ENCODE measurements at regions not wholly inside any gene's neighbourhood (a gene's known extent, or its start where the extent isn't known, plus 50 kb on each side); places are given as distances from the start of the nearest gene placed in this dataset.

GRCh38 chr5:87653242-87653641, 240.5 kb upstream of the CCNH start:
- no peaks in the 10 kb centered on the region for H3K9me3 ChIP-seq
- H3K4me1 ChIP-seq = no peaks in the 10 kb centered on the region
- DNase-seq = no peak
- 82 to 93% methylated on average over 2 of the region's 2 CpGs for WGBS, 2 donors (ENCODE audit: low coverage in 1 of 2)
- in situ Hi-C loops (cut with MboI; ENCODE audit: low pct_ligation_motif_present in 1 of 4, low pct_unique_long_range_greater_than_20kb in 1 of 4, low sequenced_read_pairs in 3 of 4) = no loop called here
- TF ChIP-seq EP300 (IDR thresholded peaks at IDR 0.05; ENCODE audit: low read depth) (no peak), POLR2AphosphoS5 (IDR thresholded peaks at IDR 0.05) (no peak), POLR2A (IDR thresholded peaks at IDR 0.05) (no peak), CTCF (IDR thresholded peaks at IDR 0.05) (no peak)
- no peak overlapping the region for H3K27ac ChIP-seq
- H3K36me3 ChIP-seq = no peaks in the 10 kb centered on the region
- no peak overlapping the region for H3K4me3 ChIP-seq
- no peaks in the 10 kb centered on the region for H3K27me3 ChIP-seq
- intact Hi-C loops (cut with DNase I; ENCODE audit: low total_unique reads) = no loop called here

GRCh38 chr5:87650284-87650683, 237.6 kb upstream of the CCNH start:
- H3K4me3 ChIP-seq = no peak overlapping the region
- DNase-seq = no peak
- TF ChIP-seq CTCF (IDR thresholded peaks at IDR 0.05) (no peak), EP300 (IDR thresholded peaks at IDR 0.05; ENCODE audit: low read depth) (no peak), POLR2A (IDR thresholded peaks at IDR 0.05) (no peak), POLR2AphosphoS5 (IDR thresholded peaks at IDR 0.05) (no peak)
- intact Hi-C loops (cut with DNase I; ENCODE audit: low total_unique reads) = no loop called here
- WGBS, 2 donors (ENCODE audit: low coverage in 1 of 2) = 33 to 48% methylated on average over 2 of the region's 2 CpGs
- H3K36me3 ChIP-seq = no peaks in the 10 kb centered on the region
- no peaks in the 10 kb centered on the region for H3K9me3 ChIP-seq
- H3K27me3 ChIP-seq = no peaks in the 10 kb centered on the region
- in situ Hi-C loops (cut with MboI; ENCODE audit: low pct_ligation_motif_present in 1 of 4, low pct_unique_long_range_greater_than_20kb in 1 of 4, low sequenced_read_pairs in 3 of 4) = no loop called here
- no peak overlapping the region for H3K27ac ChIP-seq
- H3K4me1 ChIP-seq = no peaks in the 10 kb centered on the region

GRCh38 chr5:87649455-87649854, 236.7 kb upstream of the CCNH start:
- TF ChIP-seq POLR2AphosphoS5 (IDR thresholded peaks at IDR 0.05) (no peak), POLR2A (IDR thresholded peaks at IDR 0.05) (no peak), EP300 (IDR thresholded peaks at IDR 0.05; ENCODE audit: low read depth) (no peak), CTCF (IDR thresholded peaks at IDR 0.05) (no peak)
- Histone ChIP-seq H3K36me3 (no peaks in the 10 kb centered on the region), H3K4me3 (no peak overlapping the region), H3K9me3 (no peaks in the 10 kb centered on the region), H3K27ac (no peak overlapping the region), H3K4me1 (no peaks in the 10 kb centered on the region), H3K27me3 (no peaks in the 10 kb centered on the region)
- WGBS, 2 donors (ENCODE audit: low coverage in 1 of 2) = 81 to 83% methylated on average over 4 of the region's 4 CpGs
- no peak for DNase-seq
- intact Hi-C loops (cut with DNase I; ENCODE audit: low total_unique reads) (no loop called here), in situ Hi-C loops (cut with MboI; ENCODE audit: low pct_ligation_motif_present in 1 of 4, low pct_unique_long_range_greater_than_20kb in 1 of 4, low sequenced_read_pairs in 3 of 4) (no loop called here)

GRCh38 chr5:87645224-87645623, 232.5 kb upstream of the CCNH start:
- intact Hi-C loops (cut with DNase I; ENCODE audit: low total_unique reads) (no loop called here), in situ Hi-C loops (cut with MboI; ENCODE audit: low pct_ligation_motif_present in 1 of 4, low pct_unique_long_range_greater_than_20kb in 1 of 4, low sequenced_read_pairs in 3 of 4) (no loop called here)
- no peak overlapping the region for H3K4me3 ChIP-seq
- H3K27ac ChIP-seq = no peak overlapping the region
- no peaks in the 10 kb centered on the region for H3K9me3 ChIP-seq
- H3K36me3 ChIP-seq = no peaks in the 10 kb centered on the region
- no peaks in the 10 kb centered on the region for H3K4me1 ChIP-seq
- 32 to 35% methylated on average over 3 of the region's 3 CpGs for WGBS, 2 donors (ENCODE audit: low coverage in 1 of 2)
- no peaks in the 10 kb centered on the region for H3K27me3 ChIP-seq
- no peak for DNase-seq
- no peak for TF ChIP-seq POLR2AphosphoS5 (IDR thresholded peaks at IDR 0.05)
- no peak for TF ChIP-seq POLR2A (IDR thresholded peaks at IDR 0.05)
- no peak for TF ChIP-seq EP300 (IDR thresholded peaks at IDR 0.05; ENCODE audit: low read depth)
- TF ChIP-seq CTCF (IDR thresholded peaks at IDR 0.05) = no peak
